GM19468 (cell line): ENCODE measurements at regions not wholly inside any gene's neighbourhood (a gene's known extent, or its start where the extent isn't known, plus 50 kb on each side); places are given as distances from the start of the nearest gene placed in this dataset.

Experiments
- ATAC-seq: cut with Tn5 transposase; IDR thresholded peaks from one replicate; pipeline ENCODE4 v1.9.1; 2021; ENCODE audit warnings: mild to moderate bottlenecking, moderate library complexity, moderate number of reproducible peaks; ENCODE audit not compliant: unreplicated experiment; ENCODE audit errors: extremely low read depth

- ATAC-seq, result no peak
Observed at GRCh38 chr7:17150018-17150417, 148.4 kb upstream of the AHR start.

GRCh38 chr7:17152721-17153120 lies 145.7 kb upstream of the AHR start:
- ATAC-seq, result no peak

GRCh38 chr7:17153536-17153935 lies 144.9 kb upstream of the AHR start:
- ATAC-seq, result no peak

DNA sequence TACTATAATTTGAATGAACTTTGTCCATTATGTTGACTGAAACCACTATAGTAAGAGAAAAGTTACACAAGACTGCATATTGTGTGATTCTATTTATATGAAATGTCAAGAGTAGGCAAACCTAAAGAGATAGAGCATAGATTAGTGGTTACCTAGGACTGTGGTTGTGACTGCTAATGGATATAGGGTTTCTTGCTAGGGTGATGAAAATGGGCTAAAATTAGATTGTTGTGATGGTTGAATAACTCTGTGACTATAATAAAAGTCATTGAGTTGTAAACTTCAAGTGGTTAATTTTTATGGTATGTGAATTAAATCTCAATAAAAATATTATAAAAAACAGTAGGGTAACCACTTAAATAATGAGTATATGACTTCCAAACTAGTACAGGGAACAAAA lies 142.9 kb upstream of the AHR start:
- no peak for ATAC-seq

- no peak for ATAC-seq
Observed at GRCh38 chr7:17158261-17158660, 140.2 kb upstream of the AHR start.

GRCh38 chr7:17159500-17160037 lies 138.9 kb upstream of the AHR start:
- peak; percentile 86 for ATAC-seq

DNA sequence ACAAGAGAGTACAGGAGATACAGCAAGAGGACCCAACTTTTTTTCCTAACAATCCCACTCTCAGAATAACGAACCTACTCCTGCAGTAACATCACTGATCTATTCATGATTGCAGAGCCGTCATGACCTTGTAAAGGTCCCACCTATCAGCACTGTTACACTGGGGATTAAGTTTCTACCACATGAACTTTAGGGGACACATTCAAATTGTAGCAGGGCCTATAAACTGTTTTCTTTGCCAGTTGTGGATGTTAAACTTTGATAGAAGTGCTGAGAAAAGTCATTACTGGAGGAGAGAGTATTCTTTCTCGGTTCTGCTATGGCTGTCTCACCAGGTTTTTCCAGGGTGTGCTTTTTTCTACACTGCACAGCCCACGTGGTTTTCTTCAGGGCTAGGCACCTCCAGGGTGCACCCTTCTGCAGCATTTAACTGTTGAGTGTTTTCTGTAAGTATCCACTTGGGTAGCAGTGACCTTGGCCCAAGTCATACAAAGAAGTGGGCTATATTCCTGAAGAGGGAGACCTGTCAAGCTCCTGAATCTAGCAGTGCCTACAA lies 131.6 kb upstream of the AHR start:
- no peak for ATAC-seq

GRCh38 chr7:17168416-17168815 lies 130.0 kb upstream of the AHR start:
- ATAC-seq, result no peak

DNA sequence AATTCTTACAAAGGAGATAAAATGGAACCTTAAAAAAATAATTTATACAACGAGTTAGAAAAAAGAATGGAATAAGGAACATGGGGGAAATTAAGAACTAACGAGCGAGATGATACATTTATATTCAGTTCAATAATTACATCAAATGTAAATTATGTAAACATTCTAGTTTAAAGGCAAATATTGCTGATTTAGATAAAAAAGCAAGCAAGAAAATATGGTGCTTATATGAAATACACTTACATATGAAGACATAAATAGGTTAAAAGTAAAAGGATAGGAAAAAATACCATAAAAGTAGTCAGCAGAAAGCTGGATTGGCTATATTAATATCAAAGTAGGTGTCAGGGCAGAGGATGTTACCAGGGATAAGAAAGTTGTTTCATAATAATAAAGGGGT lies 127.0 kb upstream of the AHR start:
- ATAC-seq, result no peak

- no peak for ATAC-seq
Observed at GRCh38 chr7:17176371-17177032, 122.0 kb upstream of the AHR start.

GRCh38 chr7:17178545-17178944 lies 119.9 kb upstream of the AHR start:
- ATAC-seq, result no peak

- no peak for ATAC-seq
Observed at GRCh38 chr7:17181482-17181881, 117.0 kb upstream of the AHR start.

DNA sequence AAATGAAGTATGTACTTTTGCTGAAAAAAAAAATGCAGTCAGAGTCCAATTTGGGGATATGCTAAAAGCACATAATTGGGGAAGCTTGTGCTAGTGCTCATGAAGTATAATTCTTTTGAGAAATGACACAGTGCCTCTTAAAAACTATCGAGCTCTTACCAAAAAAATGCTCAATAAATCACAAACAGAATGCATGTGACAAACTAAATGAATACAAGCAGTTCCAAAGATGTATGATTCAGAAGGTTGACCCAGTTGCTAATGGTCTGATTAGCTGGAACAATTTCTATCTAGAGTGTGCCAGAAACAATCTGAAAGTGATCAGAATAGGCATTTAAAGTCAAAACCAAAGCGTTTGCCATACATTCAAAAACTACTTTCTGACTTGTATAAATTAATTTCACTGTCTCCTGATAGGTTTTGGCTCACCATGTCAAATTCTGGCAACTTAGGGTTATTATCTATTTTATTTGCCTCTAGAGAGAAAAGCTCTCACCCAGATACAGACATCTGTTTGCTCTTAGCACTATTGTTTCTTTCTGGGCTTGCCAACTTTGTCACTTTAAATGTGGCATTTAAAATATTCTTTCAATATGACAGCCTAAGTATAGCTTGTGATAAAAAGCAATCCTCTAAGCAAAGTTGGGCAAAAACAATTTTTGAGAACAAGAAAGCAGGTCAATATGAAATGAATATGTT lies 114.7 kb upstream of the AHR start:
- no peak for ATAC-seq

GRCh38 chr7:17184805-17185689 lies 113.4 kb upstream of the AHR start:
- no peak for ATAC-seq

- peak; percentile 99 for ATAC-seq
Observed at GRCh38 chr7:17185690-17186070, 112.8 kb upstream of the AHR start.

- no peak for ATAC-seq
Observed at GRCh38 chr7:17186745-17187530, 111.5 kb upstream of the AHR start.

- no peak for ATAC-seq
Observed at GRCh38 chr7:17194656-17195055, 103.8 kb upstream of the AHR start.

DNA sequence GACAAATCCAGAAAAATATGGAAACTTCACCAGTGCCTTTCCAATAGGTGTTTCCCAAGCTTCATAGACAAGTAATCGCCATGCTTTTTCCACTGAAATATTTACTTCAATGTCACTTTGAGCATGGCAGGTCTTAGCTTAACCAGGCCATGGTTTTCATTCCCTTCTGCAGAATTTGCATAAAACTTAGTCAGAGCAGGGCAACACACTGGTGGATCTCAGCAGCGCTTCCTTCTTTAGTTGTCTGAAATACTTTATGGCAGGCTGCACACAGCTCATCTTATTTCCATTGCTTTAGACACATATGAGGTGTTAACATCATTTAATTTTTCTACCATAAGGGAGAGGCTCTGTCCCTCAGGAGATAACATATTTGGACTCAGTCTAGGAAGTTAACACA lies 102.9 kb upstream of the AHR start:
- peak; percentile 56 for ATAC-seq

- ATAC-seq, result no peak
Observed at GRCh38 chr7:17205910-17206309, 92.5 kb upstream of the AHR start.
